ENCODE measurements at regions not wholly inside any gene's neighbourhood (a gene's known extent, or its start where the extent isn't known, plus 50 kb on each side); places are given as distances from the start of the nearest gene placed in this dataset.

DNA sequence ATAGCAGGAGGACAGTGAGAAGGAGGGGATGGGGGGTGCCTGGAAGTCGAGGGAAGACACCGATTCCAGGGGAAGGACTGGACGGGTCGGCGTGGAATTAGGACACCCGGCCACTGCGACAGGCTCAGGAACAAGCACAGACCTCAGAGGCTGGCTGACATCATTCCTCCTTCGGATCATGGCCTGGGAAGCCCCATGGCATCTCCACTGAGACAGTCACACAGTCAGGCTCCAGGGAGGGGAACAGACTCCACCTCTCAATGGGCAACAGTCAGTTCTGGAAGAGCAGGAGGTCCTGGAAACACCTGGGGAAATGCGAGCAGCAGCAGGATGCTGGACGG is 67.9 kb upstream of the FBRSL1 start:
- Histone ChIP-seq H3K4me3 (no peak overlapping the region), H3K27me3 (no peaks in the 10 kb centered on the region), H3K4me1 (peaks cover 14% of the 10 kb centered on the region), H3K27ac (no peak overlapping the region), H3K36me3 (replicated peaks in 1 of 2; ENCODE audit: insufficient read depth in 1 of 2, low read depth in 2 of 2) (no peaks in the 10 kb centered on the region), H3K9me3 (no peaks in the 10 kb centered on the region)
- DNase-seq = no peak
- no peak for ATAC-seq
- TF ChIP-seq POLR2A (IDR thresholded peaks at IDR 0.05) = no peak
- WGBS, 2 donors = 76 to 88% methylated on average over 8 to 10 of the region's 10 CpGs
- intact Hi-C loops (cut with DNase I) = no loop called here

DNA sequence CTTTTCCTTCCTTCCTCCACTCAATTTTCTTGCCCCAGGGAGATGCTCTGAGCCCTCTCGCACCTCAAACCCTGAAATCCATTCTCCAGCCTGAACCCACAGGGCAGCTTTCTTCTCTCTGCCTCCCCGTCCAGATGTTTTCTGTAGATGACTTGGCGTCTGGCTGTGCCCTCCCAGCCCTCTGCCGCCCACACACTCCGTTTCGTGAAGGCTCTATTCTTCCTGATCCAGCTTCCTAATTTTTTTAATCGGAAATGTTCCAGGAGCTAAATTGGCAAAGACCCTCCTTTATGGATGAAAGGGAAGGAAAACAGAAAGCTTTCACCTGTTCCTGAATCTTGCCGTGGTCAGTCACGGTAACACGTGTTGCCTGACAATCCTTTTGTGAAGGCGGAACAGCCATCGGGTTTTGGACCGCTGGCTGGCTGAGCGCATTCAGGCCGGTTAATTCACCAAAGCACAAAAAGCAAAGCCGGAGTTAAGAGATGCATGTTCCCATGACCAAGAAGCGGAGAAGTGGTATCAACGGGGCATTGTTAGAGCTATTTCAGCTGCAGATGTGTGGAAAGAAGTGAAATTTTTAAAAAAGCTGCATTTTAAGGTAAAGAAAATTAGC is 70.2 kb upstream of the FBRSL1 start:
- no peak for DNase-seq
- no peak overlapping the region for H3K4me3 ChIP-seq

DNA sequence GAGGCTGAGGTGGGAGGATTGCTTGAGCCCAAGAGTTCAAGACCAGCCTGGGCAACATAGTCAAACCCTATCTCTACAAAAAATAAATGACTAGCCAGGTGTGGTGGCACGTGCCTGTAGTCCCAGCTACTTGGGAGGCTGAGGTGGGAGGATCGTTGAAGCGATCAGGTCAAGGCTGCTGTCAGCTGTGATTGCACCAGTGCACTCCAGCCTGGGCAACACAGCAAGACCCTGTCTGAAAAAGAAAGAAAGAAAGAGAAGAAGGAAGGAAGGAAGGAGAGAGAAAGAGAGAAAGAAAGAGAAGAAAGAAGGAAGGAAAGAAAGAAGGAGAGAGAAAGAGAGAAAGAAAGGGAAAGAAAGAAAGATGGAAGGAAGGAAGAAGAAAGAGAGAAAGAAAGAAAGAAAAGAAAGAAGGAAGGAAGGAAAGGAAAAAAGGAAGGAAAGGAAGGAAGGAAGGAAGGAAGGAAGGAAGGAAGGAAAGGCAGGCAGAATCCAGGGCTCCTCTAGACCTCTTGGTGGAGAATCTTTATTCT is 71.5 kb upstream of the FBRSL1 start:
- 89 to 91% methylated on average over 3 of the region's 3 CpGs for WGBS, 2 donors
- TF ChIP-seq POLR2A (IDR thresholded peaks at IDR 0.05) = no peak
- TF ChIP-seq, protein P1, sequence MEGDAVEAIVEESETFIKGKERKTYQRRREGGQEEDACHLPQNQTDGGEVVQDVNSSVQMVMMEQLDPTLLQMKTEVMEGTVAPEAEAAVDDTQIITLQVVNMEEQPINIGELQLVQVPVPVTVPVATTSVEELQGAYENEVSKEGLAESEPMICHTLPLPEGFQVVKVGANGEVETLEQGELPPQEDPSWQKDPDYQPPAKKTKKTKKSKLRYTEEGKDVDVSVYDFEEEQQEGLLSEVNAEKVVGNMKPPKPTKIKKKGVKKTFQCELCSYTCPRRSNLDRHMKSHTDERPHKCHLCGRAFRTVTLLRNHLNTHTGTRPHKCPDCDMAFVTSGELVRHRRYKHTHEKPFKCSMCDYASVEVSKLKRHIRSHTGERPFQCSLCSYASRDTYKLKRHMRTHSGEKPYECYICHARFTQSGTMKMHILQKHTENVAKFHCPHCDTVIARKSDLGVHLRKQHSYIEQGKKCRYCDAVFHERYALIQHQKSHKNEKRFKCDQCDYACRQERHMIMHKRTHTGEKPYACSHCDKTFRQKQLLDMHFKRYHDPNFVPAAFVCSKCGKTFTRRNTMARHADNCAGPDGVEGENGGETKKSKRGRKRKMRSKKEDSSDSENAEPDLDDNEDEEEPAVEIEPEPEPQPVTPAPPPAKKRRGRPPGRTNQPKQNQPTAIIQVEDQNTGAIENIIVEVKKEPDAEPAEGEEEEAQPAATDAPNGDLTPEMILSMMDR (IDR thresholded peaks at IDR 0.05) = no peak
- no peak overlapping the region for H3K27ac ChIP-seq

More for the DNA sequence above, 70.2 kb upstream of the FBRSL1 start:
- intact Hi-C loops (cut with DNase I) = loop anchor here (5.0 kb wide), 1 partner anchor 193 kb away; the partner anchor contains the start of gene LRCOL1
- Histone ChIP-seq H3K9me3 (no peaks in the 10 kb centered on the region), H3K4me1 (peaks cover 8% of the 10 kb centered on the region), H3K27me3 (peaks cover 0 to 1% of the 10 kb centered on the region in 2 donors), H3K36me3 (replicated peaks in 1 of 2; ENCODE audit: insufficient read depth in 1 of 2, low read depth in 2 of 2) (no peaks in the 10 kb centered on the region), H3K27ac (no peak overlapping the region)
- ATAC-seq = no peak
- TF ChIP-seq, protein P1 (IDR thresholded peaks at IDR 0.05) = no peak
- TF ChIP-seq POLR2A (IDR thresholded peaks at IDR 0.05) = no peak
- 79 to 81% methylated on average over 18 of the region's 18 CpGs for WGBS, 2 donors

DNA sequence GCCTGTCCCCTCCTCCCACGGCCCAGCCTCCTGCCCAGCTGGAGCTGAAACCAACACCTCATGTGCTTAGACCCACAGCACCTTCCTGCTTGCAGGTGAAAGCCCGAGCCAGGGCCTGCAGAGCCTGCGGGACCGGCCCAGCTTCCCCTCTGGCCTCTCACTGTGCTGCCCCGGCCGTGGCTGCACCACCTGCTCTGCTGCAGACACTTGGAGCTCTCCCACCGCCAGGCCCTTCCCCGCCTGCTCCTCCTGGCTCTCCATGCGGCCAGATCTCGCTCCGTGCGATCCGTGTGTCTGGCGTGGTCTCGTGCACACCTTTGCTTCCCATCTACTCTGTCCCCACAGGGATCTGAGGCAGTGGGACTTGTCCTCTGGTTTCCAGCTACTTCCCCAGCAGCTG is 72.2 kb upstream of the FBRSL1 start:
- Histone ChIP-seq H3K4me1 (peaks cover 13% of the 10 kb centered on the region), H3K27me3 (peaks cover 0 to 8% of the 10 kb centered on the region in 2 donors), H3K9me3 (no peaks in the 10 kb centered on the region), H3K27ac (no peak overlapping the region), H3K4me3 (no peak overlapping the region), H3K36me3 (replicated peaks in 1 of 2; ENCODE audit: insufficient read depth in 1 of 2, low read depth in 2 of 2) (no peaks in the 10 kb centered on the region)
- TF ChIP-seq POLR2A (IDR thresholded peaks at IDR 0.05) = no peak
- TF ChIP-seq, protein P1 (IDR thresholded peaks at IDR 0.05) = no peak
- intact Hi-C loops (cut with DNase I) = loop anchor here (5.0 kb wide), 1 partner anchor 195 kb away; the partner anchor contains the start of gene LRCOL1
- no peak for DNase-seq
- 75 to 89% methylated on average over 10 to 15 of the region's 15 CpGs for WGBS, 2 donors
- ATAC-seq = no peak

More for the DNA sequence above, 71.5 kb upstream of the FBRSL1 start:
- Histone ChIP-seq H3K27me3 (peaks cover 0 to 8% of the 10 kb centered on the region in 2 donors), H3K9me3 (no peaks in the 10 kb centered on the region), H3K4me3 (no peak overlapping the region), H3K4me1 (peaks cover 13% of the 10 kb centered on the region), H3K36me3 (replicated peaks in 1 of 2; ENCODE audit: insufficient read depth in 1 of 2, low read depth in 2 of 2) (no peaks in the 10 kb centered on the region)
- intact Hi-C loops (cut with DNase I) = loop anchor here (5.0 kb wide), 1 partner anchor 194 kb away; the partner anchor contains the start of gene LRCOL1
- DNase-seq (no peak), ATAC-seq (no peak)

DNA sequence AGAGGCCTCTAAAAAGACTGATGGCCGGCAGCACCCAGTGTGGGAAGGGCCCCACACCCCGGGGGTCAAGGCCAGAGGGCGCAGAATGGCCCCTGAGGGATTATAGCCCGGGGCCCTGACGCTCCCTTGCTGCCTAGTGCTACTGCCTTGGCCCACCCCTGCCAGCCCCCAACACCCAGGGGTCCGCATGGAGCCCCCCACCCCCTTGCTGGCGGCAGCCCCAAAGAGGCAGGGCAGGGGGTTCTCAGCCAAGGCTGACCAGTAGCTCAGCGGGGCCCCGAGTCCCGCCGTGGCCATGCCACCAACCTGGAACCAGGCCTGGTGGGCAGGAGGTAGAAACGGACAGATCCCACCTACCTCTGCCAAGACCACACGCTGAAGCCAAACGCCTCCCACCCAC is 73.1 kb upstream of the FBRSL1 start:
- Histone ChIP-seq H3K4me3 (no peak overlapping the region), H3K4me1 (peaks cover 13% of the 10 kb centered on the region), H3K36me3 (replicated peaks in 1 of 2; ENCODE audit: insufficient read depth in 1 of 2, low read depth in 2 of 2) (no peaks in the 10 kb centered on the region), H3K9me3 (no peaks in the 10 kb centered on the region), H3K27me3 (peaks cover 0 to 8% of the 10 kb centered on the region in 2 donors), H3K27ac (no peak overlapping the region)
- ATAC-seq = no peak
- TF ChIP-seq POLR2A (IDR thresholded peaks at IDR 0.05) = no peak
- TF ChIP-seq, protein P1 (IDR thresholded peaks at IDR 0.05) = no peak
- WGBS, 2 donors = 60 to 82% methylated on average over 1 to 11 of the region's 14 CpGs
- intact Hi-C loops (cut with DNase I) = loop anchor here (5.0 kb wide), 1 partner anchor 195 kb away; the partner anchor contains the start of gene LRCOL1
- DNase-seq = no peak

Data from body of pancreas (tissue), 4 donors.